GM23338 (cell line): ENCODE measurements at regions not wholly inside any gene's neighbourhood (a gene's known extent, or its start where the extent isn't known, plus 50 kb on each side); places are given as distances from the start of the nearest gene placed in this dataset.

Experiments used
- ATAC-seq: fragments of 200-7000 bp; cut with Tn5 transposase; 3 replicates; pipeline ENCODE4 v1.9.1; 2020
- DNase-seq: peaks from one replicate; pipeline ENCODE4 v3.0.0-alpha.2; 2015; ENCODE audit warnings: low spot score
- H2AFZ ChIP-seq: fragments of 200-600 bp; sonication (generic); 2 replicates; pipeline ENCODE4 v1.8.0; 2016; ENCODE audit warnings: antibody characterized with exemption, mild to moderate bottlenecking, moderate library complexity
- H3F3A ChIP-seq: fragments of 200-600 bp; sonication (generic); replicated peaks from 2 replicates; pipeline ENCODE4 v1.8.0; 2017; ENCODE audit warnings: antibody characterized with exemption, mixed run types, low read depth
- H3K27ac ChIP-seq: fragments of 200-600 bp; sonication (generic); 2 replicates; pipeline ENCODE4 v1.6.1; 2016; ENCODE audit warnings: low read depth
- H3K27me3 ChIP-seq: fragments of 200-600 bp; sonication (generic); 2 replicates; pipeline ENCODE4 v1.8.0; 2016; ENCODE audit warnings: mild to moderate bottlenecking, mixed run types, moderate library complexity; ENCODE audit not compliant: insufficient read depth
- H3K36me3 ChIP-seq: fragments of 200-600 bp; sonication (generic); 2 replicates; pipeline ENCODE4 v1.8.0; 2016; ENCODE audit warnings: mild to moderate bottlenecking; ENCODE audit not compliant: insufficient read depth
- H3K4me1 ChIP-seq: fragments of 200-600 bp; sonication (generic); 2 replicates; pipeline ENCODE4 v1.8.0; 2016; ENCODE audit warnings: mild to moderate bottlenecking, moderate library complexity; ENCODE audit not compliant: insufficient read depth
- H3K4me2 ChIP-seq: fragments of 200-600 bp; sonication (generic); 2 replicates; pipeline ENCODE4 v1.7.1; 2017; ENCODE audit warnings: mixed run types
- H3K4me3 ChIP-seq: fragments of 200-600 bp; sonication (generic); 2 replicates; pipeline ENCODE4 v1.6.1; 2016; ENCODE audit warnings: mixed run types
- H3K79me2 ChIP-seq: fragments of 200-600 bp; sonication (generic); replicated peaks from 2 replicates; pipeline ENCODE4 v1.8.0; 2017; ENCODE audit warnings: mild to moderate bottlenecking; ENCODE audit not compliant: insufficient read depth
- H3K9me2 ChIP-seq: fragments of 200-600 bp; sonication (generic); 2 replicates; pipeline ENCODE4 v1.8.0; 2017; ENCODE audit not compliant: insufficient read depth
- H4K20me1 ChIP-seq: fragments of 200-600 bp; sonication (generic); replicated peaks from 2 replicates; pipeline ENCODE4 v1.8.0; 2017; ENCODE audit warnings: mild to moderate bottlenecking; ENCODE audit not compliant: insufficient read depth
- H3K27ac Mint-ChIP-seq: 2 replicates; pipeline ENCODE4 v1.8.0; 2020; ENCODE audit warnings: inconsistent platforms, mild to moderate bottlenecking, moderate library complexity, mixed read lengths
- H3K27me3 Mint-ChIP-seq: 3 replicates; pipeline ENCODE4 v1.8.0; 2022; ENCODE audit warnings: low read depth, mild to moderate bottlenecking, moderate library complexity, mixed read lengths, inconsistent platforms; ENCODE audit not compliant: insufficient read depth, poor library complexity
- H3K36me3 Mint-ChIP-seq: 3 replicates; pipeline ENCODE4 v1.8.0; 2021; ENCODE audit warnings: low read depth, mild to moderate bottlenecking, inconsistent platforms, moderate library complexity, mixed read lengths
- H3K4me1 Mint-ChIP-seq: 3 replicates; pipeline ENCODE4 v1.8.0; 2020; ENCODE audit warnings: mild to moderate bottlenecking, inconsistent platforms, mixed read lengths
- H3K4me3 Mint-ChIP-seq: 3 replicates; pipeline ENCODE4 v1.8.0; 2021; ENCODE audit warnings: moderate library complexity, mild to moderate bottlenecking, inconsistent platforms, mixed read lengths
- H3K9me3 Mint-ChIP-seq: 3 replicates; pipeline ENCODE4 v1.8.0; 2020; ENCODE audit warnings: moderate library complexity, mild to moderate bottlenecking, inconsistent platforms, mixed read lengths
- CREB1 ChIP-seq: fragments of 250-450 bp; sonication (Bioruptor Pico); IDR thresholded peaks from 2 replicates; pipeline ENCODE4 v1.5.0; 2020; ENCODE audit warnings: low read depth, mild to moderate bottlenecking, moderate library complexity
- EZH2 ChIP-seq: fragments of 200-600 bp; sonication (generic); IDR thresholded peaks from one replicate; pipeline ENCODE4 v1.8.0; 2017; ENCODE audit warnings: antibody characterized with exemption, mild to moderate bottlenecking, low read depth; ENCODE audit not compliant: unreplicated experiment
- EZH2phosphoT487 ChIP-seq: fragments of 200-600 bp; sonication (generic); IDR thresholded peaks from one replicate; pipeline ENCODE4 v1.8.1; 2018; ENCODE audit warnings: antibody characterized with exemption; ENCODE audit not compliant: unreplicated experiment
- JUNB ChIP-seq: IDR thresholded peaks from one replicate; pipeline ENCODE4 v1.6.1; 2016; ENCODE audit warnings: antibody characterized with exemption; ENCODE audit not compliant: unreplicated experiment
- NANOG ChIP-seq: IDR thresholded peaks from 2 replicates; pipeline ENCODE4 v1.6.1; 2016; ENCODE audit warnings: antibody characterized with exemption, borderline replicate concordance
- POLR2AphosphoS5 ChIP-seq: IDR thresholded peaks from 2 replicates; pipeline ENCODE4 v1.6.1; 2016; ENCODE audit warnings: antibody characterized with exemption, low read depth
- STAT1 ChIP-seq: IDR thresholded peaks from one replicate; pipeline ENCODE4 v1.6.1; 2016; ENCODE audit warnings: antibody characterized with exemption; ENCODE audit not compliant: unreplicated experiment
- ZNF114 ChIP-seq: fragments of 250-450 bp; sonication (Bioruptor Pico); IDR thresholded peaks from 2 replicates; pipeline ENCODE4 v1.5.0; 2020; ENCODE audit warnings: mild to moderate bottlenecking, moderate library complexity
- ZNF331 ChIP-seq: fragments of 250-450 bp; sonication (Bioruptor Pico); IDR thresholded peaks from 2 replicates; pipeline ENCODE4 v1.5.0; 2020; ENCODE audit warnings: low read depth, mild to moderate bottlenecking, moderate library complexity
- TF ChIP-seq, protein P1 (sequence below): fragments of 250-450 bp; sonication (Bioruptor Pico); IDR thresholded peaks from 2 replicates; pipeline ENCODE4 v1.5.0; 2020; ENCODE audit warnings: mild to moderate bottlenecking, moderate library complexity
- TF ChIP-seq, protein P2 (sequence below): IDR thresholded peaks from one replicate; pipeline ENCODE4 v1.6.1; 2018; ENCODE audit warnings: antibody characterized with exemption; ENCODE audit not compliant: unreplicated experiment
- TF ChIP-seq, protein P3 (sequence below), 2 experiments: fragments of 200-600 bp in 1 of 2; sonication (generic) in 1 of 2; conservative IDR thresholded peaks; 2 replicates each; pipeline versions ENCODE4 v1.5.1 to v1.6.1; 2016 to 2017; ENCODE audit warnings: antibody characterized with exemption in 2 of 2, low read depth in 2 of 2, mild to moderate bottlenecking in 2 of 2, moderate library complexity in 1 of 2
- TF ChIP-seq, protein P4 (sequence below): IDR thresholded peaks from 2 replicates; pipeline ENCODE4 v1.6.1; 2016; ENCODE audit warnings: antibody characterized with exemption

DNA sequence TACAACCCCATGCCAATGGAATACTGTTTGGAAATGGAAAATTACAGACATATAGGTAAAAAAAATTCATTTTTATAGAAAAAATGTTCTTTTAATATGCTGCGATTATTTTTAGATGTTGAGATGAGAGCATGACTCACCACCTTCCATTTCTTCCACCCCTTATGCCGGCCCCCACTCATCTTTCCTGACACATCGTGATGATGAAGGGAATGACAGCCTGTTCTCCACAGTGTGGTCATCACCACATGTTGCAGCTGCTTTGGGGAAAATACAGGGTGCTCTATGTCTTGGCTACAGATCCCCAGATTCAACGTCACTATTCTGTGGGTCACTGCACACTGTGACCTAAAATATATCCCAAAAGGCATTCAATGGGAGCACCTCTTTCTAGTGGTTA, 916.2 kb downstream of the METTL15 start:
- Histone ChIP-seq H3K9me2 (peaks cover 3% of the 10 kb centered on the region; the same call in 1 of the 2 replicates), H2AFZ (no peak overlapping the region), H3K27ac (no peak overlapping the region), H4K20me1 (no peaks in the 10 kb centered on the region), H3K79me2 (no peaks in the 10 kb centered on the region), H3K27me3 (no peaks in the 10 kb centered on the region), H3F3A (no peaks in the 10 kb centered on the region), H3K4me3 (no peak overlapping the region), H3K4me1 (peaks cover 4% of the 10 kb centered on the region; the same call in 1 of the 2 replicates), H3K36me3 (0 out of 2 replicates have a peak, but pooled peaks cover 4% of the 10 kb centered on the region), H3K4me2 (no peak overlapping the region)
- Mint-ChIP-seq H3K27me3 (no peaks in the 10 kb centered on the region), H3K27ac (no peak overlapping the region), H3K36me3 (peaks cover 10% of the 10 kb centered on the region), H3K4me3 (no peak overlapping the region), H3K4me1 (peaks cover 6% of the 10 kb centered on the region; the same call in 2 of the 3 replicates), H3K9me3 (peaks cover 17% of the 10 kb centered on the region)
- TF ChIP-seq JUNB (no peak), STAT1 (no peak), EZH2 (no peak), CREB1 (CRISPR knock-in tag) (no peak), ZNF331 (CRISPR knock-in tag) (no peak), POLR2AphosphoS5 (no peak), ZNF114 (CRISPR knock-in tag) (no peak), EZH2phosphoT487 (no peak), NANOG (no peak)
- TF ChIP-seq, protein P1, sequence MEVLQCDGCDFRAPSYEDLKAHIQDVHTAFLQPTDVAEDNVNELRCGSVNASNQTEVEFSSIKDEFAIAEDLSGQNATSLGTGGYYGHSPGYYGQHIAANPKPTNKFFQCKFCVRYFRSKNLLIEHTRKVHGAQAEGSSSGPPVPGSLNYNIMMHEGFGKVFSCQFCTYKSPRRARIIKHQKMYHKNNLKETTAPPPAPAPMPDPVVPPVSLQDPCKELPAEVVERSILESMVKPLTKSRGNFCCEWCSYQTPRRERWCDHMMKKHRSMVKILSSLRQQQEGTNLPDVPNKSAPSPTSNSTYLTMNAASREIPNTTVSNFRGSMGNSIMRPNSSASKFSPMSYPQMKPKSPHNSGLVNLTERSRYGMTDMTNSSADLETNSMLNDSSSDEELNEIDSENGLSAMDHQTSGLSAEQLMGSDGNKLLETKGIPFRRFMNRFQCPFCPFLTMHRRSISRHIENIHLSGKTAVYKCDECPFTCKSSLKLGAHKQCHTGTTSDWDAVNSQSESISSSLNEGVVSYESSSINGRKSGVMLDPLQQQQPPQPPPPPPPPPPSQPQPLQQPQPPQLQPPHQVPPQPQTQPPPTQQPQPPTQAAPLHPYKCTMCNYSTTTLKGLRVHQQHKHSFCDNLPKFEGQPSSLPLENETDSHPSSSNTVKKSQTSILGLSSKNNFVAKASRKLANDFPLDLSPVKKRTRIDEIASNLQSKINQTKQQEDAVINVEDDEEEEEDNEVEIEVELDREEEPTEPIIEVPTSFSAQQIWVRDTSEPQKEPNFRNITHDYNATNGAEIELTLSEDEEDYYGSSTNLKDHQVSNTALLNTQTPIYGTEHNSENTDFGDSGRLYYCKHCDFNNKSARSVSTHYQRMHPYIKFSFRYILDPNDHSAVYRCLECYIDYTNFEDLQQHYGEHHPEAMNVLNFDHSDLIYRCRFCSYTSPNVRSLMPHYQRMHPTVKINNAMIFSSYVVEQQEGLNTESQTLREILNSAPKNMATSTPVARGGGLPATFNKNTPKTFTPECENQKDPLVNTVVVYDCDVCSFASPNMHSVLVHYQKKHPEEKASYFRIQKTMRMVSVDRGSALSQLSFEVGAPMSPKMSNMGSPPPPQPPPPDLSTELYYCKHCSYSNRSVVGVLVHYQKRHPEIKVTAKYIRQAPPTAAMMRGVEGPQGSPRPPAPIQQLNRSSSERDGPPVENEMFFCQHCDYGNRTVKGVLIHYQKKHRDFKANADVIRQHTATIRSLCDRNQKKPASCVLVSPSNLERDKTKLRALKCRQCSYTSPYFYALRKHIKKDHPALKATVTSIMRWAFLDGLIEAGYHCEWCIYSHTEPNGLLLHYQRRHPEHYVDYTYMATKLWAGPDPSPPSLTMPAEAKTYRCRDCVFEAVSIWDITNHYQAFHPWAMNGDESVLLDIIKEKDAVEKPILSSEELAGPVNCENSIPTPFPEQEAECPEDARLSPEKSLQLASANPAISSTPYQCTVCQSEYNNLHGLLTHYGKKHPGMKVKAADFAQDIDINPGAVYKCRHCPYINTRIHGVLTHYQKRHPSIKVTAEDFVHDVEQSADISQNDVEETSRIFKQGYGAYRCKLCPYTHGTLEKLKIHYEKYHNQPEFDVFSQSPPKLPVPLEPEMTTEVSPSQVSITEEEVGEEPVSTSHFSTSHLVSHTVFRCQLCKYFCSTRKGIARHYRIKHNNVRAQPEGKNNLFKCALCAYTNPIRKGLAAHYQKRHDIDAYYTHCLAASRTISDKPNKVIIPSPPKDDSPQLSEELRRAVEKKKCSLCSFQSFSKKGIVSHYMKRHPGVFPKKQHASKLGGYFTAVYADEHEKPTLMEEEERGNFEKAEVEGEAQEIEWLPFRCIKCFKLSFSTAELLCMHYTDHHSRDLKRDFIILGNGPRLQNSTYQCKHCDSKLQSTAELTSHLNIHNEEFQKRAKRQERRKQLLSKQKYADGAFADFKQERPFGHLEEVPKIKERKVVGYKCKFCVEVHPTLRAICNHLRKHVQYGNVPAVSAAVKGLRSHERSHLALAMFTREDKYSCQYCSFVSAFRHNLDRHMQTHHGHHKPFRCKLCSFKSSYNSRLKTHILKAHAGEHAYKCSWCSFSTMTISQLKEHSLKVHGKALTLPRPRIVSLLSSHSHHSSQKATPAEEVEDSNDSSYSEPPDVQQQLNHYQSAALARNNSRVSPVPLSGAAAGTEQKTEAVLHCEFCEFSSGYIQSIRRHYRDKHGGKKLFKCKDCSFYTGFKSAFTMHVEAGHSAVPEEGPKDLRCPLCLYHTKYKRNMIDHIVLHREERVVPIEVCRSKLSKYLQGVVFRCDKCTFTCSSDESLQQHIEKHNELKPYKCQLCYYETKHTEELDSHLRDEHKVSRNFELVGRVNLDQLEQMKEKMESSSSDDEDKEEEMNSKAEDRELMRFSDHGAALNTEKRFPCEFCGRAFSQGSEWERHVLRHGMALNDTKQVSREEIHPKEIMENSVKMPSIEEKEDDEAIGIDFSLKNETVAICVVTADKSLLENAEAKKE = no peak
- TF ChIP-seq, protein P2, sequence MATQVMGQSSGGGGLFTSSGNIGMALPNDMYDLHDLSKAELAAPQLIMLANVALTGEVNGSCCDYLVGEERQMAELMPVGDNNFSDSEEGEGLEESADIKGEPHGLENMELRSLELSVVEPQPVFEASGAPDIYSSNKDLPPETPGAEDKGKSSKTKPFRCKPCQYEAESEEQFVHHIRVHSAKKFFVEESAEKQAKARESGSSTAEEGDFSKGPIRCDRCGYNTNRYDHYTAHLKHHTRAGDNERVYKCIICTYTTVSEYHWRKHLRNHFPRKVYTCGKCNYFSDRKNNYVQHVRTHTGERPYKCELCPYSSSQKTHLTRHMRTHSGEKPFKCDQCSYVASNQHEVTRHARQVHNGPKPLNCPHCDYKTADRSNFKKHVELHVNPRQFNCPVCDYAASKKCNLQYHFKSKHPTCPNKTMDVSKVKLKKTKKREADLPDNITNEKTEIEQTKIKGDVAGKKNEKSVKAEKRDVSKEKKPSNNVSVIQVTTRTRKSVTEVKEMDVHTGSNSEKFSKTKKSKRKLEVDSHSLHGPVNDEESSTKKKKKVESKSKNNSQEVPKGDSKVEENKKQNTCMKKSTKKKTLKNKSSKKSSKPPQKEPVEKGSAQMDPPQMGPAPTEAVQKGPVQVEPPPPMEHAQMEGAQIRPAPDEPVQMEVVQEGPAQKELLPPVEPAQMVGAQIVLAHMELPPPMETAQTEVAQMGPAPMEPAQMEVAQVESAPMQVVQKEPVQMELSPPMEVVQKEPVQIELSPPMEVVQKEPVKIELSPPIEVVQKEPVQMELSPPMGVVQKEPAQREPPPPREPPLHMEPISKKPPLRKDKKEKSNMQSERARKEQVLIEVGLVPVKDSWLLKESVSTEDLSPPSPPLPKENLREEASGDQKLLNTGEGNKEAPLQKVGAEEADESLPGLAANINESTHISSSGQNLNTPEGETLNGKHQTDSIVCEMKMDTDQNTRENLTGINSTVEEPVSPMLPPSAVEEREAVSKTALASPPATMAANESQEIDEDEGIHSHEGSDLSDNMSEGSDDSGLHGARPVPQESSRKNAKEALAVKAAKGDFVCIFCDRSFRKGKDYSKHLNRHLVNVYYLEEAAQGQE = no peak
- TF ChIP-seq, protein P3, sequence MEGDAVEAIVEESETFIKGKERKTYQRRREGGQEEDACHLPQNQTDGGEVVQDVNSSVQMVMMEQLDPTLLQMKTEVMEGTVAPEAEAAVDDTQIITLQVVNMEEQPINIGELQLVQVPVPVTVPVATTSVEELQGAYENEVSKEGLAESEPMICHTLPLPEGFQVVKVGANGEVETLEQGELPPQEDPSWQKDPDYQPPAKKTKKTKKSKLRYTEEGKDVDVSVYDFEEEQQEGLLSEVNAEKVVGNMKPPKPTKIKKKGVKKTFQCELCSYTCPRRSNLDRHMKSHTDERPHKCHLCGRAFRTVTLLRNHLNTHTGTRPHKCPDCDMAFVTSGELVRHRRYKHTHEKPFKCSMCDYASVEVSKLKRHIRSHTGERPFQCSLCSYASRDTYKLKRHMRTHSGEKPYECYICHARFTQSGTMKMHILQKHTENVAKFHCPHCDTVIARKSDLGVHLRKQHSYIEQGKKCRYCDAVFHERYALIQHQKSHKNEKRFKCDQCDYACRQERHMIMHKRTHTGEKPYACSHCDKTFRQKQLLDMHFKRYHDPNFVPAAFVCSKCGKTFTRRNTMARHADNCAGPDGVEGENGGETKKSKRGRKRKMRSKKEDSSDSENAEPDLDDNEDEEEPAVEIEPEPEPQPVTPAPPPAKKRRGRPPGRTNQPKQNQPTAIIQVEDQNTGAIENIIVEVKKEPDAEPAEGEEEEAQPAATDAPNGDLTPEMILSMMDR (conservative IDR thresholded peaks at IDR 0.05; ENCODE audit: low read depth in 2 of 2) = no peak
- TF ChIP-seq, protein P4, sequence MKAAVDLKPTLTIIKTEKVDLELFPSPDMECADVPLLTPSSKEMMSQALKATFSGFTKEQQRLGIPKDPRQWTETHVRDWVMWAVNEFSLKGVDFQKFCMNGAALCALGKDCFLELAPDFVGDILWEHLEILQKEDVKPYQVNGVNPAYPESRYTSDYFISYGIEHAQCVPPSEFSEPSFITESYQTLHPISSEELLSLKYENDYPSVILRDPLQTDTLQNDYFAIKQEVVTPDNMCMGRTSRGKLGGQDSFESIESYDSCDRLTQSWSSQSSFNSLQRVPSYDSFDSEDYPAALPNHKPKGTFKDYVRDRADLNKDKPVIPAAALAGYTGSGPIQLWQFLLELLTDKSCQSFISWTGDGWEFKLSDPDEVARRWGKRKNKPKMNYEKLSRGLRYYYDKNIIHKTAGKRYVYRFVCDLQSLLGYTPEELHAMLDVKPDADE = no peak
- no peak for ATAC-seq
- DNase-seq = no peak
